ENCODE measurements at regions not wholly inside any gene's neighbourhood (a gene's known extent, or its start where the extent isn't known, plus 50 kb on each side); places are given as distances from the start of the nearest gene placed in this dataset.

DNA sequence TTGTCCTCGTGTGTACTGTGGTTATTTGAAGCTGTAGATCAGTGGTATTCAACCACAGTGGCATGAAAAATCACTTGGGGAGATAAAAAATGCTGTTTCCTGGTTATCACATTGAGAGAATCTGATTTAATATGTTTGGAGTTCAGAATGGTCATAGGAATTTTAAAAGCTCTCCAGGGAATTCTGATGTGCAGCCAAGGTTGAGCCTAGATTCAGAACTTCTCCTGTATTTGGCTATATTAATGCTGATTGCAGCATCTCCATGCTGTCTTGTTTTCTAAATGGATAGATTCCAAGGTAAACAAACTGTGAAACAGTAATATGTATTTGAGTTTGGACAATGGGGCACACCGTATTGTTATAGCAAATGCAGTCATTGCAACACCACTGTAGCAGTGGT, 982.2 kb upstream of the FBXO33 start:
- TF ChIP-seq, protein P1, sequence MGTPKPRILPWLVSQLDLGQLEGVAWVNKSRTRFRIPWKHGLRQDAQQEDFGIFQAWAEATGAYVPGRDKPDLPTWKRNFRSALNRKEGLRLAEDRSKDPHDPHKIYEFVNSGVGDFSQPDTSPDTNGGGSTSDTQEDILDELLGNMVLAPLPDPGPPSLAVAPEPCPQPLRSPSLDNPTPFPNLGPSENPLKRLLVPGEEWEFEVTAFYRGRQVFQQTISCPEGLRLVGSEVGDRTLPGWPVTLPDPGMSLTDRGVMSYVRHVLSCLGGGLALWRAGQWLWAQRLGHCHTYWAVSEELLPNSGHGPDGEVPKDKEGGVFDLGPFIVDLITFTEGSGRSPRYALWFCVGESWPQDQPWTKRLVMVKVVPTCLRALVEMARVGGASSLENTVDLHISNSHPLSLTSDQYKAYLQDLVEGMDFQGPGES (IDR thresholded peaks at IDR 0.05; ENCODE audit: low read depth, low read length), result no peak
- no peak for TF ChIP-seq NFIC (IDR thresholded peaks at IDR 0.05; ENCODE audit: borderline replicate concordance)
- TF ChIP-seq FOXM1 (IDR thresholded peaks at IDR 0.05; ENCODE audit: low read depth), result no peak
- TF ChIP-seq FOSL2 (IDR thresholded peaks at IDR 0.05; ENCODE audit: borderline replicate concordance, low read depth), result no peak
- TF ChIP-seq, protein P2, sequence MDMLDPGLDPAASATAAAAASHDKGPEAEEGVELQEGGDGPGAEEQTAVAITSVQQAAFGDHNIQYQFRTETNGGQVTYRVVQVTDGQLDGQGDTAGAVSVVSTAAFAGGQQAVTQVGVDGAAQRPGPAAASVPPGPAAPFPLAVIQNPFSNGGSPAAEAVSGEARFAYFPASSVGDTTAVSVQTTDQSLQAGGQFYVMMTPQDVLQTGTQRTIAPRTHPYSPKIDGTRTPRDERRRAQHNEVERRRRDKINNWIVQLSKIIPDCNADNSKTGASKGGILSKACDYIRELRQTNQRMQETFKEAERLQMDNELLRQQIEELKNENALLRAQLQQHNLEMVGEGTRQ (IDR thresholded peaks at IDR 0.05; ENCODE audit: borderline replicate concordance, low read depth, low read length), result no peak
- TF ChIP-seq, protein P3, sequence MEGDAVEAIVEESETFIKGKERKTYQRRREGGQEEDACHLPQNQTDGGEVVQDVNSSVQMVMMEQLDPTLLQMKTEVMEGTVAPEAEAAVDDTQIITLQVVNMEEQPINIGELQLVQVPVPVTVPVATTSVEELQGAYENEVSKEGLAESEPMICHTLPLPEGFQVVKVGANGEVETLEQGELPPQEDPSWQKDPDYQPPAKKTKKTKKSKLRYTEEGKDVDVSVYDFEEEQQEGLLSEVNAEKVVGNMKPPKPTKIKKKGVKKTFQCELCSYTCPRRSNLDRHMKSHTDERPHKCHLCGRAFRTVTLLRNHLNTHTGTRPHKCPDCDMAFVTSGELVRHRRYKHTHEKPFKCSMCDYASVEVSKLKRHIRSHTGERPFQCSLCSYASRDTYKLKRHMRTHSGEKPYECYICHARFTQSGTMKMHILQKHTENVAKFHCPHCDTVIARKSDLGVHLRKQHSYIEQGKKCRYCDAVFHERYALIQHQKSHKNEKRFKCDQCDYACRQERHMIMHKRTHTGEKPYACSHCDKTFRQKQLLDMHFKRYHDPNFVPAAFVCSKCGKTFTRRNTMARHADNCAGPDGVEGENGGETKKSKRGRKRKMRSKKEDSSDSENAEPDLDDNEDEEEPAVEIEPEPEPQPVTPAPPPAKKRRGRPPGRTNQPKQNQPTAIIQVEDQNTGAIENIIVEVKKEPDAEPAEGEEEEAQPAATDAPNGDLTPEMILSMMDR (IDR thresholded peaks at IDR 0.05), result no peak
- TF ChIP-seq, protein P4, sequence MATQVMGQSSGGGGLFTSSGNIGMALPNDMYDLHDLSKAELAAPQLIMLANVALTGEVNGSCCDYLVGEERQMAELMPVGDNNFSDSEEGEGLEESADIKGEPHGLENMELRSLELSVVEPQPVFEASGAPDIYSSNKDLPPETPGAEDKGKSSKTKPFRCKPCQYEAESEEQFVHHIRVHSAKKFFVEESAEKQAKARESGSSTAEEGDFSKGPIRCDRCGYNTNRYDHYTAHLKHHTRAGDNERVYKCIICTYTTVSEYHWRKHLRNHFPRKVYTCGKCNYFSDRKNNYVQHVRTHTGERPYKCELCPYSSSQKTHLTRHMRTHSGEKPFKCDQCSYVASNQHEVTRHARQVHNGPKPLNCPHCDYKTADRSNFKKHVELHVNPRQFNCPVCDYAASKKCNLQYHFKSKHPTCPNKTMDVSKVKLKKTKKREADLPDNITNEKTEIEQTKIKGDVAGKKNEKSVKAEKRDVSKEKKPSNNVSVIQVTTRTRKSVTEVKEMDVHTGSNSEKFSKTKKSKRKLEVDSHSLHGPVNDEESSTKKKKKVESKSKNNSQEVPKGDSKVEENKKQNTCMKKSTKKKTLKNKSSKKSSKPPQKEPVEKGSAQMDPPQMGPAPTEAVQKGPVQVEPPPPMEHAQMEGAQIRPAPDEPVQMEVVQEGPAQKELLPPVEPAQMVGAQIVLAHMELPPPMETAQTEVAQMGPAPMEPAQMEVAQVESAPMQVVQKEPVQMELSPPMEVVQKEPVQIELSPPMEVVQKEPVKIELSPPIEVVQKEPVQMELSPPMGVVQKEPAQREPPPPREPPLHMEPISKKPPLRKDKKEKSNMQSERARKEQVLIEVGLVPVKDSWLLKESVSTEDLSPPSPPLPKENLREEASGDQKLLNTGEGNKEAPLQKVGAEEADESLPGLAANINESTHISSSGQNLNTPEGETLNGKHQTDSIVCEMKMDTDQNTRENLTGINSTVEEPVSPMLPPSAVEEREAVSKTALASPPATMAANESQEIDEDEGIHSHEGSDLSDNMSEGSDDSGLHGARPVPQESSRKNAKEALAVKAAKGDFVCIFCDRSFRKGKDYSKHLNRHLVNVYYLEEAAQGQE (IDR thresholded peaks at IDR 0.05; ENCODE audit: low read depth, low read length), result no peak
- TF ChIP-seq RAD21 (IDR thresholded peaks at IDR 0.05; ENCODE audit: low read length), result no peak
- no peak for TF ChIP-seq TEAD4 (IDR thresholded peaks at IDR 0.05; ENCODE audit: borderline replicate concordance, insufficient read depth)
- no peak for TF ChIP-seq MXI1 (IDR thresholded peaks at IDR 0.05; ENCODE audit: low read depth, low read length)
- TF ChIP-seq, protein P5, sequence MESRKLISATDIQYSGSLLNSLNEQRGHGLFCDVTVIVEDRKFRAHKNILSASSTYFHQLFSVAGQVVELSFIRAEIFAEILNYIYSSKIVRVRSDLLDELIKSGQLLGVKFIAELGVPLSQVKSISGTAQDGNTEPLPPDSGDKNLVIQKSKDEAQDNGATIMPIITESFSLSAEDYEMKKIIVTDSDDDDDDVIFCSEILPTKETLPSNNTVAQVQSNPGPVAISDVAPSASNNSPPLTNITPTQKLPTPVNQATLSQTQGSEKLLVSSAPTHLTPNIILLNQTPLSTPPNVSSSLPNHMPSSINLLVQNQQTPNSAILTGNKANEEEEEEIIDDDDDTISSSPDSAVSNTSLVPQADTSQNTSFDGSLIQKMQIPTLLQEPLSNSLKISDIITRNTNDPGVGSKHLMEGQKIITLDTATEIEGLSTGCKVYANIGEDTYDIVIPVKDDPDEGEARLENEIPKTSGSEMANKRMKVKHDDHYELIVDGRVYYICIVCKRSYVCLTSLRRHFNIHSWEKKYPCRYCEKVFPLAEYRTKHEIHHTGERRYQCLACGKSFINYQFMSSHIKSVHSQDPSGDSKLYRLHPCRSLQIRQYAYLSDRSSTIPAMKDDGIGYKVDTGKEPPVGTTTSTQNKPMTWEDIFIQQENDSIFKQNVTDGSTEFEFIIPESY (IDR thresholded peaks at IDR 0.05; ENCODE audit: borderline replicate concordance, low read depth), result no peak
- TF ChIP-seq TAF1 (IDR thresholded peaks at IDR 0.05; ENCODE audit: borderline replicate concordance, low read depth, low read length), result no peak
- TF ChIP-seq, protein P6, sequence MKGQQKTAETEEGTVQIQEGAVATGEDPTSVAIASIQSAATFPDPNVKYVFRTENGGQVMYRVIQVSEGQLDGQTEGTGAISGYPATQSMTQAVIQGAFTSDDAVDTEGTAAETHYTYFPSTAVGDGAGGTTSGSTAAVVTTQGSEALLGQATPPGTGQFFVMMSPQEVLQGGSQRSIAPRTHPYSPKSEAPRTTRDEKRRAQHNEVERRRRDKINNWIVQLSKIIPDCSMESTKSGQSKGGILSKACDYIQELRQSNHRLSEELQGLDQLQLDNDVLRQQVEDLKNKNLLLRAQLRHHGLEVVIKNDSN (IDR thresholded peaks at IDR 0.05; ENCODE audit: borderline replicate concordance, low read depth), result no peak
- CTCF ChIA-PET, result no interaction called here
- Histone ChIP-seq H3K9me2 (no peaks in the 10 kb centered on the region), H3K4me2 (no peak overlapping the region), H3F3A (replicated peaks; ENCODE audit: insufficient read depth) (no peaks in the 10 kb centered on the region), H3K9ac (no peak overlapping the region), H3K9me3 (no peaks in the 10 kb centered on the region), H3K36me3 (replicated peaks in 1 of 2; ENCODE audit: control insufficient read depth in 1 of 2, insufficient read depth in 2 of 2, low read length in 1 of 2) (no peaks in the 10 kb centered on the region), H4K20me1 (ENCODE audit: insufficient read depth) (no peaks in the 10 kb centered on the region), H3K27ac (ENCODE audit: low read depth in 2 of 2, low read length in 1 of 2) (no peak overlapping the region), H3K27me3 (ENCODE audit: insufficient read depth) (no peaks in the 10 kb centered on the region), H3K79me2 (ENCODE audit: insufficient read depth) (no peaks in the 10 kb centered on the region), H3K4me3 (ENCODE audit: low read depth in 2 of 2, low read length in 1 of 2) (no peak overlapping the region), H3K4me1 (ENCODE audit: control insufficient read depth in 1 of 2, insufficient read depth in 2 of 2, low read depth in 1 of 2, low read length in 1 of 2) (no peaks in the 10 kb centered on the region), H2AFZ (ENCODE audit: low read depth) (no peak overlapping the region)
- no peak for DNase-seq
- POLR2A ChIA-PET, result no interaction called here
- 0% methylated on average over 2 of the region's 2 CpGs for WGBS (ENCODE audit: low lambda C conversion rate)
